GM21381 (cell line): ENCODE measurements at regions not wholly inside any gene's neighbourhood (a gene's known extent, or its start where the extent isn't known, plus 50 kb on each side); places are given as distances from the start of the nearest gene placed in this dataset.
A peak's percentile ranks its signal among the peaks of the same experiment; 100 is the strongest.
"Not testable (repeated sequence)": the region's sequence is repeated elsewhere in the genome, so short reads cannot be mapped to it uniquely, and the experiment has no call there.

ENCODE experiments used
- ATAC-seq: cut with Tn5 transposase; IDR thresholded peaks from one replicate; pipeline ENCODE4 v1.9.1; 2021; ENCODE audit warnings: mild to moderate bottlenecking, moderate library complexity; ENCODE audit not compliant: unreplicated experiment

GRCh38 chr2:16741498-16741897 is 75.9 kb upstream of the CYRIA start:
- ATAC-seq, result no peak

- ATAC-seq, result no peak
Observed at GRCh38 chr2:16739778-16740581, 74.3 kb upstream of the CYRIA start.

GRCh38 chr2:16738361-16739225 is 73.0 kb upstream of the CYRIA start:
- no peak for ATAC-seq

GRCh38 chr2:16737812-16738211 is 72.2 kb upstream of the CYRIA start:
- ATAC-seq, result no peak

GRCh38 chr2:16736633-16737032 is 71.0 kb upstream of the CYRIA start:
- no peak for ATAC-seq

- ATAC-seq, result no peak
Observed at GRCh38 chr2:16729335-16729734, 63.7 kb upstream of the CYRIA start.

GRCh38 chr2:16728351-16729136 is 62.9 kb upstream of the CYRIA start:
- peak; percentile 57 for ATAC-seq

GRCh38 chr2:16727849-16728248 is 62.2 kb upstream of the CYRIA start:
- not testable (repeated sequence) for ATAC-seq

GRCh38 chr2:16727256-16727655 is 61.6 kb upstream of the CYRIA start:
- ATAC-seq, result no peak

- ATAC-seq, result no peak
Observed at GRCh38 chr2:16726577-16726976, 60.9 kb upstream of the CYRIA start.

GRCh38 chr2:16726147-16726546 is 60.5 kb upstream of the CYRIA start:
- no peak for ATAC-seq

- no peak for ATAC-seq
Observed at GRCh38 chr2:16725549-16725948, 59.9 kb upstream of the CYRIA start.

GRCh38 chr2:16722677-16723076 is 57.0 kb upstream of the CYRIA start:
- no peak for ATAC-seq

GRCh38 chr2:16722126-16722525 is 56.5 kb upstream of the CYRIA start:
- no peak for ATAC-seq

- not testable (repeated sequence) for ATAC-seq
Observed at GRCh38 chr2:16721529-16721928, 55.9 kb upstream of the CYRIA start.

- not testable (repeated sequence) for ATAC-seq
Observed at GRCh38 chr2:16720737-16721136, 55.1 kb upstream of the CYRIA start.

- ATAC-seq, result no peak
Observed at GRCh38 chr2:16719485-16719808, 53.8 kb upstream of the CYRIA start.

GRCh38 chr2:16718576-16719484 is 53.2 kb upstream of the CYRIA start:
- ATAC-seq, result no peak

GRCh38 chr2:16717477-16717876 is 51.8 kb upstream of the CYRIA start:
- ATAC-seq, result no peak

- ATAC-seq, result no peak
Observed at GRCh38 chr2:16716944-16717343, 51.3 kb upstream of the CYRIA start.
